ENCODE measurements at regions not wholly inside any gene's neighbourhood (a gene's known extent, or its start where the extent isn't known, plus 50 kb on each side); places are given as distances from the start of the nearest gene placed in this dataset.
"Not testable (repeated sequence)": the region's sequence is repeated elsewhere in the genome, so short reads cannot be mapped to it uniquely, and the experiment has no call there.

DNA sequence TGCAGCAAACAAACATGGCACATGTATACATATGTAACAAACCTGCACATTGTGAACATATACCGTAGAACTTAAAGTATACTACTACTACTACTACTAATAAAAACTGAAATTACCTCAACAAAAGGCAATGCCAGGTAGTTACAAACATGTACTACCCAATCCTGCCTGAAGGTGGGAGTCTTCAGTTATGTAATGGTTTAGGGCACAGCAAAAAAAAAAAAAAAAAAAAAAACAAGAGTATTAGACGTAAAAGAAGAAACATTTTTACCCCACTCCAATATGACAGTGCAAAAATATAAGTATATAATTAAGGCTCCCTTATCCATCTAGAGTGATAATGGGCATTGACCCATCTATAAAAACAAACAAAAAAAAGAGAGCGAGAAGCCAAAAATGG is 296.6 kb downstream of the ZNF37A start:
- not testable (repeated sequence) for H3K23ac ChIP-seq (ENCODE audit: low read length in 2 of 2); H2BK5ac ChIP-seq (ENCODE audit: low read depth, low read length, poor library complexity, severe bottlenecking); H3K27me3 ChIP-seq (ENCODE audit: control insufficient read depth in 1 of 2, insufficient read depth in 1 of 2, low read length in 2 of 2); H3K79me1 ChIP-seq (replicated peaks; ENCODE audit: low read length, poor library complexity, severe bottlenecking); H4K8ac ChIP-seq (ENCODE audit: low read length); H2BK15ac ChIP-seq (ENCODE audit: low read depth, poor library complexity, severe bottlenecking); H3K4me1 ChIP-seq (ENCODE audit: control insufficient read depth, insufficient read depth, low read depth, low read length); H2AK5ac ChIP-seq (ENCODE audit: low read length, severe bottlenecking); H2BK120ac ChIP-seq (ENCODE audit: low read depth, low read length); H3K4me3 ChIP-seq (ENCODE audit: insufficient read depth in 1 of 2, low read depth in 1 of 2, low read length in 2 of 2); H4K91ac ChIP-seq (ENCODE audit: low read length); DNase-seq; H3K9ac ChIP-seq (ENCODE audit: low read length); H2AFZ ChIP-seq (ENCODE audit: low read depth, low read length); H2BK12ac ChIP-seq (ENCODE audit: low read length in 2 of 2); H3K4ac ChIP-seq (ENCODE audit: low read depth in 1 of 2, low read length in 2 of 2); H3K9me3 ChIP-seq (ENCODE audit: control insufficient read depth, low read length); H3K27ac ChIP-seq (ENCODE audit: low read length, poor library complexity, severe bottlenecking); H3K18ac ChIP-seq (ENCODE audit: low read depth in 1 of 2, low read length in 2 of 2); H3K36me3 ChIP-seq (ENCODE audit: control insufficient read depth in 1 of 2, insufficient read depth in 2 of 2, low read depth in 1 of 2, low read length in 2 of 2); H3K14ac ChIP-seq (ENCODE audit: low read length in 2 of 2); H3K4me2 ChIP-seq (ENCODE audit: low read length, poor library complexity, severe bottlenecking)
- 100% methylated on average over 1 of the region's 3 CpGs for WGBS

DNA sequence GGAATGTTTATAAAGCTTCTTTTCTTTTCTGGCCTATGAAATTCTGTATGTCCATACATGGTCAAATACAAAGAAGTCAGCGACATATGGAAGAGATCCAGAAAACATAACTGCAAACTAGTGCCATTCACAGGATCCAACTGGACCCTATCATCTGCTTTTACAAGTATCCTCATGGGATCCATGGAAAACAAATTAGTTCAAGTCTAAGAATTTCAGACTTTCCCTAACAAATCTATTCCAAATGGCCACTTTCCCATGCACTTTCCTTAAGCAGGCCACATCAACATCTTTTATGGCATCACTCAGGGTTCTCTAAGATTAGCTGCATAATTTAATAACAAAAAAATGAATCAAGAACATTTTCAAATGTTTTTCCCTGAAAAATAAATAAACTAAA is 301.3 kb downstream of the ZNF37A start:
- H3K4me3 ChIP-seq (ENCODE audit: insufficient read depth in 1 of 2, low read depth in 1 of 2, low read length in 2 of 2): not testable (repeated sequence)

GRCh38 chr10:38396178-38396954 is 302.2 kb downstream of the ZNF37A start:
- not testable (repeated sequence) for H3K4me3 ChIP-seq (ENCODE audit: insufficient read depth in 1 of 2, low read depth in 1 of 2, low read length in 2 of 2); H2BK15ac ChIP-seq (ENCODE audit: low read depth, poor library complexity, severe bottlenecking); H3K9ac ChIP-seq (ENCODE audit: low read length); H2AK5ac ChIP-seq (ENCODE audit: low read length, severe bottlenecking); H3K36me3 ChIP-seq (ENCODE audit: control insufficient read depth in 1 of 2, insufficient read depth in 2 of 2, low read depth in 1 of 2, low read length in 2 of 2); H2BK5ac ChIP-seq (ENCODE audit: low read depth, low read length, poor library complexity, severe bottlenecking); H3K4ac ChIP-seq (ENCODE audit: low read depth in 1 of 2, low read length in 2 of 2); DNase-seq; H4K91ac ChIP-seq (ENCODE audit: low read length); H3K79me1 ChIP-seq (replicated peaks; ENCODE audit: low read length, poor library complexity, severe bottlenecking); H3K23ac ChIP-seq (ENCODE audit: low read length in 2 of 2); H3K18ac ChIP-seq (ENCODE audit: low read depth in 1 of 2, low read length in 2 of 2); H3K4me1 ChIP-seq (ENCODE audit: control insufficient read depth, insufficient read depth, low read depth, low read length); H3K9me3 ChIP-seq (ENCODE audit: control insufficient read depth, low read length); H3K4me2 ChIP-seq (ENCODE audit: low read length, poor library complexity, severe bottlenecking); H3K27me3 ChIP-seq (ENCODE audit: control insufficient read depth in 1 of 2, insufficient read depth in 1 of 2, low read length in 2 of 2); H3K14ac ChIP-seq (ENCODE audit: low read length in 2 of 2); H2BK12ac ChIP-seq (ENCODE audit: low read length in 2 of 2); H3K27ac ChIP-seq (ENCODE audit: low read length, poor library complexity, severe bottlenecking); H2AFZ ChIP-seq (ENCODE audit: low read depth, low read length); H2BK120ac ChIP-seq (ENCODE audit: low read depth, low read length); H4K8ac ChIP-seq (ENCODE audit: low read length)
- WGBS: no CpG with 5 or more reads among the region's 2 CpGs

More for the DNA sequence above, 301.3 kb downstream of the ZNF37A start:
- not testable (repeated sequence) for H3K27me3 ChIP-seq (ENCODE audit: control insufficient read depth in 1 of 2, insufficient read depth in 1 of 2, low read length in 2 of 2); H2BK5ac ChIP-seq (ENCODE audit: low read depth, low read length, poor library complexity, severe bottlenecking); H2BK15ac ChIP-seq (ENCODE audit: low read depth, poor library complexity, severe bottlenecking); H3K18ac ChIP-seq (ENCODE audit: low read depth in 1 of 2, low read length in 2 of 2); H2AFZ ChIP-seq (ENCODE audit: low read depth, low read length); H3K9me3 ChIP-seq (ENCODE audit: control insufficient read depth, low read length); H2AK5ac ChIP-seq (ENCODE audit: low read length, severe bottlenecking); H3K4ac ChIP-seq (ENCODE audit: low read depth in 1 of 2, low read length in 2 of 2); H3K23ac ChIP-seq (ENCODE audit: low read length in 2 of 2); H2BK12ac ChIP-seq (ENCODE audit: low read length in 2 of 2); H3K4me1 ChIP-seq (ENCODE audit: control insufficient read depth, insufficient read depth, low read depth, low read length); H3K14ac ChIP-seq (ENCODE audit: low read length in 2 of 2); H3K4me2 ChIP-seq (ENCODE audit: low read length, poor library complexity, severe bottlenecking); H4K8ac ChIP-seq (ENCODE audit: low read length); H3K79me1 ChIP-seq (replicated peaks; ENCODE audit: low read length, poor library complexity, severe bottlenecking); H4K91ac ChIP-seq (ENCODE audit: low read length); H3K27ac ChIP-seq (ENCODE audit: low read length, poor library complexity, severe bottlenecking); H3K9ac ChIP-seq (ENCODE audit: low read length); H3K36me3 ChIP-seq (ENCODE audit: control insufficient read depth in 1 of 2, insufficient read depth in 2 of 2, low read depth in 1 of 2, low read length in 2 of 2); DNase-seq; H2BK120ac ChIP-seq (ENCODE audit: low read depth, low read length)
- WGBS: 89% methylated on average over 1 of the region's 1 CpG

DNA sequence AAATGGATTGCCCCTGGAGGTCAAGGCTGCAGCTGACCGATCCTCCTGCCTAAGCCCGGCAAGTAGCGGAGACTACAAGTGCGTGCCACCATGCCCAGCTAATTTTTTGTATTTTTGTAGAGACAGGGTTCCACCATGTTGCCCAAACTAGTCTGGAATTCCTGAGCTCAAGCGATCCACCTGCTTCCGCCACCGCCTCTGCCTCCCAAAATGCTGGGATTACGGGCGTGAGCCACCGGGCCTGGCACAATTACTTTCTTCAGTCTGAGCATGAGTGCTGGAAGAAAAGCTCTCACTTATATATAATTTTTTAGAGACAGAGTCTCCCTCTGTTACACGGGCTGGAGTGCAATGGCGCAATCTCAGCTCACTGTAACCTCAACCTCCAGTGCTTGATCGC is 307.4 kb downstream of the ZNF37A start:
- not testable (repeated sequence) for H2BK12ac ChIP-seq (ENCODE audit: low read length in 2 of 2); H2BK120ac ChIP-seq (ENCODE audit: low read depth, low read length); H3K27ac ChIP-seq (ENCODE audit: low read length, poor library complexity, severe bottlenecking); H3K36me3 ChIP-seq (ENCODE audit: control insufficient read depth in 1 of 2, insufficient read depth in 2 of 2, low read depth in 1 of 2, low read length in 2 of 2); H3K9ac ChIP-seq (ENCODE audit: low read length); H2AFZ ChIP-seq (ENCODE audit: low read depth, low read length); H3K4me2 ChIP-seq (ENCODE audit: low read length, poor library complexity, severe bottlenecking); H3K9me3 ChIP-seq (ENCODE audit: control insufficient read depth, low read length); H3K4ac ChIP-seq (ENCODE audit: low read depth in 1 of 2, low read length in 2 of 2); H2BK15ac ChIP-seq (ENCODE audit: low read depth, poor library complexity, severe bottlenecking); H3K18ac ChIP-seq (ENCODE audit: low read depth in 1 of 2, low read length in 2 of 2); H3K23ac ChIP-seq (ENCODE audit: low read length in 2 of 2); H2BK5ac ChIP-seq (ENCODE audit: low read depth, low read length, poor library complexity, severe bottlenecking); H2AK5ac ChIP-seq (ENCODE audit: low read length, severe bottlenecking); H3K14ac ChIP-seq (ENCODE audit: low read length in 2 of 2); H3K4me1 ChIP-seq (ENCODE audit: control insufficient read depth, insufficient read depth, low read depth, low read length); H3K27me3 ChIP-seq (ENCODE audit: control insufficient read depth in 1 of 2, insufficient read depth in 1 of 2, low read length in 2 of 2); H3K4me3 ChIP-seq (ENCODE audit: insufficient read depth in 1 of 2, low read depth in 1 of 2, low read length in 2 of 2); H4K91ac ChIP-seq (ENCODE audit: low read length); DNase-seq; H3K79me1 ChIP-seq (replicated peaks; ENCODE audit: low read length, poor library complexity, severe bottlenecking); H4K8ac ChIP-seq (ENCODE audit: low read length)
- 89% methylated on average over 11 of the region's 13 CpGs for WGBS

Data from mesenchymal stem cell (in vitro differentiated cells and primary cell).